ENCODE measurements at regions not wholly inside any gene's neighbourhood (a gene's known extent, or its start where the extent isn't known, plus 50 kb on each side); places are given as distances from the start of the nearest gene placed in this dataset.

GRCh38 chr10:108721874-108722273 lies 1201.4 kb downstream of the XPNPEP1 start:
- TF ChIP-seq POLR2AphosphoS5 (IDR thresholded peaks at IDR 0.05; ENCODE audit: borderline replicate concordance, low read depth, low read length) (no peak), EZH2 (IDR thresholded peaks at IDR 0.05) (no peak), FOXP2 (optimal IDR thresholded peaks at IDR 0.05; ENCODE audit: control extremely low read depth, extremely low read length, insufficient read depth) (no peak)

Measured in SK-N-MC (cell line).